ENCODE measurements at regions not wholly inside any gene's neighbourhood (a gene's known extent, or its start where the extent isn't known, plus 50 kb on each side); places are given as distances from the start of the nearest gene placed in this dataset.

GRCh38 chr13:72296246-72296645 lies 429.2 kb upstream of the DACH1 start:
- H3K4me3 ChIP-seq (ENCODE audit: low read depth, low read length) = no peak overlapping the region
- no peaks in the 10 kb centered on the region for H3K4me1 ChIP-seq (ENCODE audit: control insufficient read depth, insufficient read depth, low read length, unreplicated experiment)
- no peak overlapping the region for H3K27ac ChIP-seq (ENCODE audit: low read depth, low read length)
- no peak overlapping the region for H2AFZ ChIP-seq (ENCODE audit: low read length, unreplicated experiment)
- no peaks in the 10 kb centered on the region for H3K27me3 ChIP-seq (ENCODE audit: insufficient read depth, low read length)
- no peaks in the 10 kb centered on the region for H3K36me3 ChIP-seq (ENCODE audit: insufficient read depth, low read length)
- no peaks in the 10 kb centered on the region for H3K79me2 ChIP-seq (ENCODE audit: control insufficient read depth, insufficient read depth, low read length, unreplicated experiment)

GRCh38 chr13:72295153-72295552 lies 428.1 kb upstream of the DACH1 start:
- Histone ChIP-seq H3K27ac (ENCODE audit: low read depth, low read length) (no peak overlapping the region), H2AFZ (ENCODE audit: low read length, unreplicated experiment) (no peak overlapping the region), H3K27me3 (ENCODE audit: insufficient read depth, low read length) (no peaks in the 10 kb centered on the region), H3K36me3 (ENCODE audit: insufficient read depth, low read length) (no peaks in the 10 kb centered on the region), H3K79me2 (ENCODE audit: control insufficient read depth, insufficient read depth, low read length, unreplicated experiment) (no peaks in the 10 kb centered on the region), H3K4me1 (ENCODE audit: control insufficient read depth, insufficient read depth, low read length, unreplicated experiment) (no peaks in the 10 kb centered on the region), H3K4me3 (ENCODE audit: low read depth, low read length) (no peak overlapping the region)

- Histone ChIP-seq H3K4me3 (ENCODE audit: low read depth, low read length) (no peak overlapping the region), H2AFZ (ENCODE audit: low read length, unreplicated experiment) (no peak overlapping the region), H3K27me3 (ENCODE audit: insufficient read depth, low read length) (no peaks in the 10 kb centered on the region), H3K79me2 (ENCODE audit: control insufficient read depth, insufficient read depth, low read length, unreplicated experiment) (no peaks in the 10 kb centered on the region), H3K36me3 (ENCODE audit: insufficient read depth, low read length) (no peaks in the 10 kb centered on the region), H3K4me1 (ENCODE audit: control insufficient read depth, insufficient read depth, low read length, unreplicated experiment) (no peaks in the 10 kb centered on the region), H3K27ac (ENCODE audit: low read depth, low read length) (no peak overlapping the region)
These were observed 426.2 kb upstream of the DACH1 start for GRCh38 chr13:72293206-72293605.

- no peaks in the 10 kb centered on the region for H3K36me3 ChIP-seq (ENCODE audit: insufficient read depth, low read length)
- no peak overlapping the region for H3K4me3 ChIP-seq (ENCODE audit: low read depth, low read length)
- no peak overlapping the region for H3K27ac ChIP-seq (ENCODE audit: low read depth, low read length)
- no peaks in the 10 kb centered on the region for H3K4me1 ChIP-seq (ENCODE audit: control insufficient read depth, insufficient read depth, low read length, unreplicated experiment)
- no peaks in the 10 kb centered on the region for H3K79me2 ChIP-seq (ENCODE audit: control insufficient read depth, insufficient read depth, low read length, unreplicated experiment)
- H3K27me3 ChIP-seq (ENCODE audit: insufficient read depth, low read length) = no peaks in the 10 kb centered on the region
- no peak overlapping the region for H2AFZ ChIP-seq (ENCODE audit: low read length, unreplicated experiment)
These were observed 424.1 kb upstream of the DACH1 start for GRCh38 chr13:72290962-72291681.

- no peaks in the 10 kb centered on the region for H3K27me3 ChIP-seq (ENCODE audit: insufficient read depth, low read length)
- no peak overlapping the region for H3K27ac ChIP-seq (ENCODE audit: low read depth, low read length)
- no peak overlapping the region for H3K4me3 ChIP-seq (ENCODE audit: low read depth, low read length)
- H2AFZ ChIP-seq (ENCODE audit: low read length, unreplicated experiment) = no peak overlapping the region
- no peaks in the 10 kb centered on the region for H3K4me1 ChIP-seq (ENCODE audit: control insufficient read depth, insufficient read depth, low read length, unreplicated experiment)
- H3K79me2 ChIP-seq (ENCODE audit: control insufficient read depth, insufficient read depth, low read length, unreplicated experiment) = no peaks in the 10 kb centered on the region
- no peaks in the 10 kb centered on the region for H3K36me3 ChIP-seq (ENCODE audit: insufficient read depth, low read length)
These were observed 419.4 kb upstream of the DACH1 start for GRCh38 chr13:72286421-72286820.

GRCh38 chr13:72284791-72285190 lies 417.8 kb upstream of the DACH1 start:
- no peaks in the 10 kb centered on the region for H3K4me1 ChIP-seq (ENCODE audit: control insufficient read depth, insufficient read depth, low read length, unreplicated experiment)
- no peak overlapping the region for H3K27ac ChIP-seq (ENCODE audit: low read depth, low read length)
- H3K27me3 ChIP-seq (ENCODE audit: insufficient read depth, low read length) = no peaks in the 10 kb centered on the region
- H3K4me3 ChIP-seq (ENCODE audit: low read depth, low read length) = no peak overlapping the region
- no peaks in the 10 kb centered on the region for H3K79me2 ChIP-seq (ENCODE audit: control insufficient read depth, insufficient read depth, low read length, unreplicated experiment)
- H2AFZ ChIP-seq (ENCODE audit: low read length, unreplicated experiment) = no peak overlapping the region
- no peaks in the 10 kb centered on the region for H3K36me3 ChIP-seq (ENCODE audit: insufficient read depth, low read length)

- no peaks in the 10 kb centered on the region for H3K79me2 ChIP-seq (ENCODE audit: control insufficient read depth, insufficient read depth, low read length, unreplicated experiment)
- no peak overlapping the region for H3K4me3 ChIP-seq (ENCODE audit: low read depth, low read length)
- H3K27me3 ChIP-seq (ENCODE audit: insufficient read depth, low read length) = no peaks in the 10 kb centered on the region
- H2AFZ ChIP-seq (ENCODE audit: low read length, unreplicated experiment) = no peak overlapping the region
- H3K4me1 ChIP-seq (ENCODE audit: control insufficient read depth, insufficient read depth, low read length, unreplicated experiment) = no peaks in the 10 kb centered on the region
- H3K36me3 ChIP-seq (ENCODE audit: insufficient read depth, low read length) = no peaks in the 10 kb centered on the region
- no peak overlapping the region for H3K27ac ChIP-seq (ENCODE audit: low read depth, low read length)
These were observed 394.7 kb upstream of the DACH1 start for GRCh38 chr13:72261732-72262131.

GRCh38 chr13:72259528-72259927 lies 392.5 kb upstream of the DACH1 start:
- no peaks in the 10 kb centered on the region for H3K79me2 ChIP-seq (ENCODE audit: control insufficient read depth, insufficient read depth, low read length, unreplicated experiment)
- H3K4me1 ChIP-seq (ENCODE audit: control insufficient read depth, insufficient read depth, low read length, unreplicated experiment) = no peaks in the 10 kb centered on the region
- no peaks in the 10 kb centered on the region for H3K27me3 ChIP-seq (ENCODE audit: insufficient read depth, low read length)
- no peak overlapping the region for H2AFZ ChIP-seq (ENCODE audit: low read length, unreplicated experiment)
- H3K27ac ChIP-seq (ENCODE audit: low read depth, low read length) = no peak overlapping the region
- H3K4me3 ChIP-seq (ENCODE audit: low read depth, low read length) = no peak overlapping the region
- H3K36me3 ChIP-seq (ENCODE audit: insufficient read depth, low read length) = no peaks in the 10 kb centered on the region

GRCh38 chr13:72258340-72258981 lies 391.5 kb upstream of the DACH1 start:
- Histone ChIP-seq H3K27me3 (ENCODE audit: insufficient read depth, low read length) (no peaks in the 10 kb centered on the region), H2AFZ (ENCODE audit: low read length, unreplicated experiment) (no peak overlapping the region), H3K27ac (ENCODE audit: low read depth, low read length) (no peak overlapping the region), H3K79me2 (ENCODE audit: control insufficient read depth, insufficient read depth, low read length, unreplicated experiment) (no peaks in the 10 kb centered on the region), H3K4me1 (ENCODE audit: control insufficient read depth, insufficient read depth, low read length, unreplicated experiment) (no peaks in the 10 kb centered on the region), H3K36me3 (ENCODE audit: insufficient read depth, low read length) (no peaks in the 10 kb centered on the region), H3K4me3 (ENCODE audit: low read depth, low read length) (no peak overlapping the region)

GRCh38 chr13:72255908-72256307 lies 388.9 kb upstream of the DACH1 start:
- Histone ChIP-seq H3K4me3 (ENCODE audit: low read depth, low read length) (no peak overlapping the region), H3K36me3 (ENCODE audit: insufficient read depth, low read length) (no peaks in the 10 kb centered on the region), H3K4me1 (ENCODE audit: control insufficient read depth, insufficient read depth, low read length, unreplicated experiment) (no peaks in the 10 kb centered on the region), H2AFZ (ENCODE audit: low read length, unreplicated experiment) (no peak overlapping the region), H3K27me3 (ENCODE audit: insufficient read depth, low read length) (no peaks in the 10 kb centered on the region), H3K27ac (ENCODE audit: low read depth, low read length) (no peak overlapping the region), H3K79me2 (ENCODE audit: control insufficient read depth, insufficient read depth, low read length, unreplicated experiment) (no peaks in the 10 kb centered on the region)

- Histone ChIP-seq H2AFZ (ENCODE audit: low read length, unreplicated experiment) (no peak overlapping the region), H3K4me3 (ENCODE audit: low read depth, low read length) (no peak overlapping the region), H3K79me2 (ENCODE audit: control insufficient read depth, insufficient read depth, low read length, unreplicated experiment) (no peaks in the 10 kb centered on the region), H3K36me3 (ENCODE audit: insufficient read depth, low read length) (no peaks in the 10 kb centered on the region), H3K4me1 (ENCODE audit: control insufficient read depth, insufficient read depth, low read length, unreplicated experiment) (no peaks in the 10 kb centered on the region), H3K27ac (ENCODE audit: low read depth, low read length) (no peak overlapping the region), H3K27me3 (ENCODE audit: insufficient read depth, low read length) (no peaks in the 10 kb centered on the region)
These were observed 386.8 kb upstream of the DACH1 start for GRCh38 chr13:72253754-72254153.

All from ACC112 (cell line).